ENCODE measurements at regions not wholly inside any gene's neighbourhood (a gene's known extent, or its start where the extent isn't known, plus 50 kb on each side); places are given as distances from the start of the nearest gene placed in this dataset.

DNA sequence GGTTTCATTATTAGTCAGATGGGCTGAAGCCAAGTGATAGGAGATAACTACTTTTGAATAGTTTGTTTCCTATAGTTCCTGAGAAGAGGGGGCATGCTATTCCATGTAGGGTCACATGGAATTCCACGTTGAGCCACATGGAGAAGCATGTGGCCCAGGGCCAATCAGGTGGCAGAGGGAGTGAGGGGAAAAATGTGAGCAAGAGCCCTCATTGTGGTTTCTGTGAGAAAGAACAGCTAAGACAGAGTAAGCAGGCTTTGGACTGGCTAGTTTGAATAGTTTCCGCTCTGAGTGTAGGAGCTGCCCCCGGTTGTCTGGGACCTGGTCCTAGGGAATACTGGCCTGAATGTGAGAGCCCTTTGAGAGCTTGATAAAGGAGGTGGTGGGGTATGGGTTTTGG lies 69.9 kb upstream of the CNTNAP4 start:
- no peaks in the 10 kb centered on the region for H3K36me3 Mint-ChIP-seq (ENCODE audit: low read depth, unreplicated experiment)
- FAIRE-seq, result no peak
- Histone ChIP-seq H3K4me2 (ENCODE audit: low read length) (no peak overlapping the region), H3K79me2 (ENCODE audit: insufficient read depth, low read length) (no peaks in the 10 kb centered on the region), H3K27ac (ENCODE audit: low read depth, low read length) (no peak overlapping the region), H3K4me3 (ENCODE audit: insufficient read depth, low read depth, low read length) (no peak overlapping the region), H3K9me3 (ENCODE audit: insufficient read depth, low read depth, low read length) (no peaks in the 10 kb centered on the region), H4K20me1 (ENCODE audit: insufficient read depth, low read length) (no peaks in the 10 kb centered on the region), H3K36me3 (ENCODE audit: insufficient read depth, low read length) (no peaks in the 10 kb centered on the region), H3K27me3 (ENCODE audit: insufficient read depth, low read length) (no peaks in the 10 kb centered on the region), H3K9ac (ENCODE audit: low read length) (no peak overlapping the region), H2AFZ (ENCODE audit: low read depth, low read length) (no peak overlapping the region), H3K4me1 (ENCODE audit: insufficient read depth, low read length) (no peaks in the 10 kb centered on the region)
- H3K4me3 Mint-ChIP-seq (ENCODE audit: unreplicated experiment), result no peak overlapping the region
- H3K9me3 Mint-ChIP-seq (ENCODE audit: unreplicated experiment), result peaks cover 2% of the 10 kb centered on the region
- H3K27ac Mint-ChIP-seq (ENCODE audit: unreplicated experiment), result no peak overlapping the region
- no peak for DNase-seq (ENCODE audit: low read depth)
- H3K4me1 Mint-ChIP-seq (ENCODE audit: low read depth, unreplicated experiment), result no peaks in the 10 kb centered on the region
- H3K27me3 Mint-ChIP-seq (ENCODE audit: low read depth, unreplicated experiment), result no peaks in the 10 kb centered on the region
- no peak for TF ChIP-seq EZH2 (IDR thresholded peaks at IDR 0.05; ENCODE audit: insufficient read depth, low read length)
- TF ChIP-seq, protein P1, sequence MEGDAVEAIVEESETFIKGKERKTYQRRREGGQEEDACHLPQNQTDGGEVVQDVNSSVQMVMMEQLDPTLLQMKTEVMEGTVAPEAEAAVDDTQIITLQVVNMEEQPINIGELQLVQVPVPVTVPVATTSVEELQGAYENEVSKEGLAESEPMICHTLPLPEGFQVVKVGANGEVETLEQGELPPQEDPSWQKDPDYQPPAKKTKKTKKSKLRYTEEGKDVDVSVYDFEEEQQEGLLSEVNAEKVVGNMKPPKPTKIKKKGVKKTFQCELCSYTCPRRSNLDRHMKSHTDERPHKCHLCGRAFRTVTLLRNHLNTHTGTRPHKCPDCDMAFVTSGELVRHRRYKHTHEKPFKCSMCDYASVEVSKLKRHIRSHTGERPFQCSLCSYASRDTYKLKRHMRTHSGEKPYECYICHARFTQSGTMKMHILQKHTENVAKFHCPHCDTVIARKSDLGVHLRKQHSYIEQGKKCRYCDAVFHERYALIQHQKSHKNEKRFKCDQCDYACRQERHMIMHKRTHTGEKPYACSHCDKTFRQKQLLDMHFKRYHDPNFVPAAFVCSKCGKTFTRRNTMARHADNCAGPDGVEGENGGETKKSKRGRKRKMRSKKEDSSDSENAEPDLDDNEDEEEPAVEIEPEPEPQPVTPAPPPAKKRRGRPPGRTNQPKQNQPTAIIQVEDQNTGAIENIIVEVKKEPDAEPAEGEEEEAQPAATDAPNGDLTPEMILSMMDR (IDR thresholded peaks at IDR 0.05; ENCODE audit: insufficient read depth, low read depth, low read length), result no peak

DNA sequence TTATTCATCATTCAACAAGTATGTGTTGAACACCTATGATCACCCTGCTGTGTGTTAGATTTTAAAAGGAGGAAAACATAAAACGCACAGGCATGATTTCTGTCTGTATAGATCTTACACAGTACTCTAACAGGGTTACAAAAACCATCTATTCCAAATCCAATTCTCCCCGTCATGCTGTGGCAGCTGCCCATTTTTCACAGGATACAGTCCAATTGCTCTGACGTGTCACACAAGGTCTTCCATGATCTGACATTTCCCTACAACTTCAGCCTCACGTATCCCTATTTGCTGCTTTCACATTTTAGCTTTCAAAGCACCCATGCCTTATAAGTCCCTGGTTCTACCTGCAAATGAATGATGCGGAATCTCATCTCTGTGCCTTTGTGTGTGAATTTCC lies 67.0 kb upstream of the CNTNAP4 start:
- Histone ChIP-seq H3K79me2 (ENCODE audit: insufficient read depth, low read length) (no peaks in the 10 kb centered on the region), H3K4me1 (ENCODE audit: insufficient read depth, low read length) (no peaks in the 10 kb centered on the region), H3K4me2 (ENCODE audit: low read length) (no peak overlapping the region), H3K36me3 (ENCODE audit: insufficient read depth, low read length) (no peaks in the 10 kb centered on the region), H2AFZ (ENCODE audit: low read depth, low read length) (no peak overlapping the region), H3K27ac (ENCODE audit: low read depth, low read length) (no peak overlapping the region), H3K9me3 (ENCODE audit: insufficient read depth, low read depth, low read length) (no peaks in the 10 kb centered on the region), H3K27me3 (ENCODE audit: insufficient read depth, low read length) (no peaks in the 10 kb centered on the region), H4K20me1 (ENCODE audit: insufficient read depth, low read length) (no peaks in the 10 kb centered on the region), H3K9ac (ENCODE audit: low read length) (no peak overlapping the region), H3K4me3 (ENCODE audit: insufficient read depth, low read depth, low read length) (no peak overlapping the region)
- DNase-seq (ENCODE audit: low read depth) (no peak), FAIRE-seq (no peak)
- Mint-ChIP-seq H3K9me3 (ENCODE audit: unreplicated experiment) (peaks cover under 1% of the 10 kb centered on the region), H3K4me1 (ENCODE audit: low read depth, unreplicated experiment) (no peaks in the 10 kb centered on the region), H3K36me3 (ENCODE audit: low read depth, unreplicated experiment) (no peaks in the 10 kb centered on the region), H3K4me3 (ENCODE audit: unreplicated experiment) (no peak overlapping the region), H3K27me3 (ENCODE audit: low read depth, unreplicated experiment) (no peaks in the 10 kb centered on the region), H3K27ac (ENCODE audit: unreplicated experiment) (no peak overlapping the region)
- no peak for TF ChIP-seq EZH2 (IDR thresholded peaks at IDR 0.05; ENCODE audit: insufficient read depth, low read length)
- TF ChIP-seq, protein P1 (IDR thresholded peaks at IDR 0.05; ENCODE audit: insufficient read depth, low read depth, low read length), result no peak

DNA sequence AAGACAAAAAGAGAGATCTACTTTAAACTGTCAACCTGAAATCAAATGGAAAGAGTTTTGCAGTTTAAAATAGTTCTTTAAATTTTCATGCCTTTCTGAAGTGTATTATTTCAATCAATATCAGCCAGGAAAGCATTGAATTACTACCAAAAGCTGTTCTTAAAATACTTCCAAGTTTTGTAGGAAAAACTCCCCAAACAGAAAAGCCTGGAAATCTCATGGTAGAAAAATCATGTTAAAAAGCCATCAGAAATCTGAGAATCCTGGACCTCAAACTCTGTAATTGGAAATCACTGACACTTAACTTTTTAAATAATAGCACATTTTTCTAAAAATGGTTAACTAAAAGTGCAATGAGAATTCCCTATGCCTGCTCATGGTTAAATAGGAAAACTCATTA lies 63.3 kb upstream of the CNTNAP4 start:
- Mint-ChIP-seq H3K27ac (ENCODE audit: unreplicated experiment) (no peak overlapping the region), H3K9me3 (ENCODE audit: unreplicated experiment) (no peaks in the 10 kb centered on the region), H3K4me3 (ENCODE audit: unreplicated experiment) (no peak overlapping the region), H3K4me1 (ENCODE audit: low read depth, unreplicated experiment) (no peaks in the 10 kb centered on the region), H3K36me3 (ENCODE audit: low read depth, unreplicated experiment) (no peaks in the 10 kb centered on the region), H3K27me3 (ENCODE audit: low read depth, unreplicated experiment) (no peaks in the 10 kb centered on the region)
- Histone ChIP-seq H3K27ac (ENCODE audit: low read depth, low read length) (no peak overlapping the region), H3K4me2 (ENCODE audit: low read length) (no peak overlapping the region), H3K4me3 (ENCODE audit: insufficient read depth, low read depth, low read length) (no peak overlapping the region), H3K9me3 (ENCODE audit: insufficient read depth, low read depth, low read length) (no peaks in the 10 kb centered on the region), H3K4me1 (ENCODE audit: insufficient read depth, low read length) (no peaks in the 10 kb centered on the region), H3K9ac (ENCODE audit: low read length) (no peak overlapping the region), H3K27me3 (ENCODE audit: insufficient read depth, low read length) (no peaks in the 10 kb centered on the region), H4K20me1 (ENCODE audit: insufficient read depth, low read length) (no peaks in the 10 kb centered on the region), H2AFZ (ENCODE audit: low read depth, low read length) (no peak overlapping the region), H3K36me3 (ENCODE audit: insufficient read depth, low read length) (no peaks in the 10 kb centered on the region), H3K79me2 (ENCODE audit: insufficient read depth, low read length) (no peaks in the 10 kb centered on the region)
- TF ChIP-seq, protein P1 (IDR thresholded peaks at IDR 0.05; ENCODE audit: insufficient read depth, low read depth, low read length), result no peak
- no peak for TF ChIP-seq EZH2 (IDR thresholded peaks at IDR 0.05; ENCODE audit: insufficient read depth, low read length)
- DNase-seq (ENCODE audit: low read depth), result no peak
- FAIRE-seq, result no peak

Measured in astrocyte (in vitro differentiated cells and primary cell).